ENCODE measurements at regions not wholly inside any gene's neighbourhood (a gene's known extent, or its start where the extent isn't known, plus 50 kb on each side); places are given as distances from the start of the nearest gene placed in this dataset.

GRCh38 chr14:22099942-22100763 is 426.5 kb upstream of the OR4E1 start:
- TF ChIP-seq EP300 (IDR thresholded peaks at IDR 0.05), result no peak
- peak in 5 of 7 experiments; percentile 38 to 62 (median 55) for TF ChIP-seq CTCF (IDR thresholded peaks at IDR 0.05)
- TF ChIP-seq POLR2AphosphoS5 (IDR thresholded peaks at IDR 0.05), result peak in 1 of 3 donors; percentile 33
- Histone ChIP-seq H3K27me3 (no peaks in the 10 kb centered on the region), H3K36me3 (no peaks in the 10 kb centered on the region), H3K4me1 (peaks cover 0 to 44% (median 10%) of the 10 kb centered on the region in 4 donors), H3K4me3 (no peak overlapping the region), H3K9me3 (no peaks in the 10 kb centered on the region), H3K27ac (no peak overlapping the region)
- DNase-seq, result peak; percentile 58 to 91
- WGBS, 5 donors, result 29 to 40% (median 32%) methylated on average over 11 of the region's 11 CpGs
- intact Hi-C loops (cut with DNase I; ENCODE audit: low total_unique reads), result no loop called here

GRCh38 chr14:22098435-22098834 is 424.8 kb upstream of the OR4E1 start:
- Histone ChIP-seq H3K4me3 (no peak overlapping the region), H3K27me3 (no peaks in the 10 kb centered on the region), H3K4me1 (peaks cover 0 to 48% (median 10%) of the 10 kb centered on the region in 4 donors), H3K9me3 (no peaks in the 10 kb centered on the region), H3K27ac (peak overlapping the region in 3 of 5 donors; percentile 75 to 81 (median 77)), H3K36me3 (no peaks in the 10 kb centered on the region)
- no peak for DNase-seq
- TF ChIP-seq CTCF (IDR thresholded peaks at IDR 0.05), result no peak
- no peak for TF ChIP-seq EP300 (IDR thresholded peaks at IDR 0.05)
- TF ChIP-seq POLR2AphosphoS5 (IDR thresholded peaks at IDR 0.05), result no peak
- no peak for TF ChIP-seq POLR2A (IDR thresholded peaks at IDR 0.05)
- intact Hi-C loops (cut with DNase I; ENCODE audit: low total_unique reads), result no loop called here

GRCh38 chr14:22097586-22098292 is 424.1 kb upstream of the OR4E1 start:
- TF ChIP-seq EP300 (IDR thresholded peaks at IDR 0.05) (no peak), POLR2A (IDR thresholded peaks at IDR 0.05) (no peak), CTCF (IDR thresholded peaks at IDR 0.05) (no peak), POLR2AphosphoS5 (IDR thresholded peaks at IDR 0.05) (no peak)
- Histone ChIP-seq H3K4me3 (no peak overlapping the region), H3K36me3 (no peaks in the 10 kb centered on the region), H3K4me1 (peaks cover 0 to 48% (median 10%) of the 10 kb centered on the region in 4 donors), H3K27me3 (no peaks in the 10 kb centered on the region), H3K27ac (peak overlapping the region in 4 of 5 donors; percentile 72 to 81 (median 76)), H3K9me3 (no peaks in the 10 kb centered on the region)
- DNase-seq, result no peak
- intact Hi-C loops (cut with DNase I; ENCODE audit: low total_unique reads), result no loop called here
- WGBS, 5 donors, result 57 to 73% (median 71%) methylated on average over 4 of the region's 4 CpGs

- 34 to 51% (median 46%) methylated on average over 5 of the region's 5 CpGs for WGBS, 5 donors
- Histone ChIP-seq H3K27ac (peak overlapping the region in 4 of 5 donors; percentile 72 to 81 (median 76)), H3K4me3 (no peak overlapping the region)
Measured at GRCh38 chr14:22097072-22097471, 423.5 kb upstream of the OR4E1 start.

More at GRCh38 chr14:22097072-22097471, 423.5 kb upstream of the OR4E1 start:
- Histone ChIP-seq H3K27me3 (no peaks in the 10 kb centered on the region), H3K36me3 (no peaks in the 10 kb centered on the region), H3K9me3 (no peaks in the 10 kb centered on the region), H3K4me1 (peaks cover 0 to 48% (median 10%) of the 10 kb centered on the region in 4 donors)
- intact Hi-C loops (cut with DNase I; ENCODE audit: low total_unique reads), result no loop called here
- no peak for DNase-seq
- TF ChIP-seq CTCF (IDR thresholded peaks at IDR 0.05) (no peak), POLR2AphosphoS5 (IDR thresholded peaks at IDR 0.05) (peak; percentile 32 to 60 (median 37)), POLR2A (IDR thresholded peaks at IDR 0.05) (no peak), EP300 (IDR thresholded peaks at IDR 0.05) (peak; percentile 37)
